ENCODE measurements at regions not wholly inside any gene's neighbourhood (a gene's known extent, or its start where the extent isn't known, plus 50 kb on each side); places are given as distances from the start of the nearest gene placed in this dataset.

GRCh38 chr2:206212673-206213513 lies 53.2 kb downstream of the EEF1B2 start:
- peak; percentile 44 for DNase-seq

- no peak for DNase-seq
Measured at GRCh38 chr2:206213514-206213845, 53.8 kb downstream of the EEF1B2 start.

GRCh38 chr2:206217166-206217565 lies 57.3 kb upstream of the ZDBF2 start:
- DNase-seq = no peak

GRCh38 chr2:206217743-206218142 lies 56.7 kb upstream of the ZDBF2 start:
- DNase-seq = no peak

GRCh38 chr2:206218156-206218555 lies 56.3 kb upstream of the ZDBF2 start:
- no peak for DNase-seq

GRCh38 chr2:206218796-206219499 lies 55.5 kb upstream of the ZDBF2 start:
- DNase-seq = no peak

GRCh38 chr2:206219957-206220356 lies 54.5 kb upstream of the ZDBF2 start:
- DNase-seq = no peak

DNA sequence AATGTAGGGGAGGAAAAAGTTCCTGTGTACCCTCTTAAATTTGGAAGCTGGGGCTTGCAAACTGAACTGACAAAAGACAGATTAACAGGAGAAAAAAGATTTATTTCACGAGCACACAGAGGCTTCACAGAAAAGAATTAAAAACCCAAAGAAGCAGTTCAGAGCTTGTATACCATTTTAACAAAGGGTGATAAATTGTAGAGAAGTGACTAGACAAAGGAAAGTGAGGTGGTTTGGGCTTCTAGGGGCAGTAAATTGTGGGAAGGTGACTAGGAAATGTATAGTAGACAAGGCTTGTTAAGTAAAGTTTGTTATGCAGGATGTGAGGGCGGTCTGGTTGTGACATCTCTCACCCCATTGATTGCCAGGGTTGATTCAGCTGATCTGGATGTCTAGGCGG lies 53.5 kb upstream of the ZDBF2 start:
- no peak for DNase-seq
